ENCODE measurements at regions not wholly inside any gene's neighbourhood (a gene's known extent, or its start where the extent isn't known, plus 50 kb on each side); places are given as distances from the start of the nearest gene placed in this dataset.
"Not testable (repeated sequence)": the region's sequence is repeated elsewhere in the genome, so short reads cannot be mapped to it uniquely, and the experiment has no call there.

- DNase-seq, result no peak
These were observed 586.7 kb downstream of the TDRD15 start for GRCh38 chr2:21710496-21710895.

- no peak for DNase-seq
These were observed 592.1 kb downstream of the TDRD15 start for GRCh38 chr2:21715887-21716286.

- DNase-seq, result no peak
These were observed 603.3 kb downstream of the TDRD15 start for GRCh38 chr2:21727101-21727500.

- no peak for DNase-seq
These were observed 604.4 kb downstream of the TDRD15 start for GRCh38 chr2:21728133-21728532.

- DNase-seq, result no peak
These were observed 606.4 kb downstream of the TDRD15 start for GRCh38 chr2:21730141-21730540.

GRCh38 chr2:21740484-21740883 lies 616.7 kb downstream of the TDRD15 start:
- no peak for DNase-seq

- DNase-seq, result no peak
These were observed 622.7 kb downstream of the TDRD15 start for GRCh38 chr2:21746499-21746898.

GRCh38 chr2:21748501-21748900 lies 624.7 kb downstream of the TDRD15 start:
- no peak for DNase-seq

- DNase-seq, result no peak
These were observed 630.5 kb downstream of the TDRD15 start for GRCh38 chr2:21754164-21754788.

GRCh38 chr2:21757805-21758430 lies 634.1 kb downstream of the TDRD15 start:
- no peak for DNase-seq

GRCh38 chr2:21759819-21760218 lies 636.1 kb downstream of the TDRD15 start:
- DNase-seq, result peak in 3 of 4 experiments; percentile 5 to 9 (median 7)

GRCh38 chr2:21761361-21761760 lies 637.6 kb downstream of the TDRD15 start:
- DNase-seq, result no peak

GRCh38 chr2:21763501-21763900 lies 639.7 kb downstream of the TDRD15 start:
- no peak for DNase-seq

- no peak for DNase-seq
These were observed 647.0 kb downstream of the TDRD15 start for GRCh38 chr2:21770787-21771186.

GRCh38 chr2:21772624-21773023 lies 648.9 kb downstream of the TDRD15 start:
- DNase-seq, result no peak

- no peak for DNase-seq
These were observed 649.4 kb downstream of the TDRD15 start for GRCh38 chr2:21773168-21773567.

GRCh38 chr2:21774691-21775368 lies 651.1 kb downstream of the TDRD15 start:
- DNase-seq, result no peak

GRCh38 chr2:21779786-21780185 lies 656.0 kb downstream of the TDRD15 start:
- DNase-seq, result no peak

- DNase-seq, result no peak
These were observed 658.2 kb downstream of the TDRD15 start for GRCh38 chr2:21781962-21782361.

GRCh38 chr2:21782866-21783265 lies 659.1 kb downstream of the TDRD15 start:
- DNase-seq, result no peak

GRCh38 chr2:21787941-21788340 lies 664.2 kb downstream of the TDRD15 start:
- no peak for DNase-seq

GRCh38 chr2:21790311-21790710 lies 666.5 kb downstream of the TDRD15 start:
- not testable (repeated sequence) for DNase-seq

GRCh38 chr2:21792571-21792970 lies 668.8 kb downstream of the TDRD15 start:
- no peak for DNase-seq

GRCh38 chr2:21793461-21793860 lies 669.7 kb downstream of the TDRD15 start:
- no peak for DNase-seq

Data from suppressor macrophage (primary cell).